ENCODE measurements at regions not wholly inside any gene's neighbourhood (a gene's known extent, or its start where the extent isn't known, plus 50 kb on each side); places are given as distances from the start of the nearest gene placed in this dataset.

GRCh38 chr5:63719147-63719546 is 243.1 kb downstream of the HTR1A start:
- TF ChIP-seq CTCF (IDR thresholded peaks at IDR 0.05), result no peak
- no peak for TF ChIP-seq ZFX (IDR thresholded peaks at IDR 0.05; ENCODE audit: borderline replicate concordance)

All from 22Rv1 (cell line).